Body of pancreas (tissue), 4 donors: ENCODE measurements at regions not wholly inside any gene's neighbourhood (a gene's known extent, or its start where the extent isn't known, plus 50 kb on each side); places are given as distances from the start of the nearest gene placed in this dataset.

Experiments
- POLR2A ChIP-seq, 3 donors: fragments of 450-650 bp; IDR thresholded peaks; one replicate each; pipeline ENCODE4 v1.6.1; 2016; ENCODE audit warnings: antibody characterized with exemption in 3 of 3, mild to moderate bottlenecking in 2 of 3
- TF ChIP-seq, protein P1 (sequence below), 7 experiments: fragments of 450-650 bp in 4 of 7; fragments of 200-600 bp in 3 of 7; sonication (generic) in 3 of 7; IDR thresholded peaks; one replicate each; pipeline ENCODE4 v1.5.1; 2016 to 2019; ENCODE audit warnings: antibody characterized with exemption in 7 of 7

DNA sequence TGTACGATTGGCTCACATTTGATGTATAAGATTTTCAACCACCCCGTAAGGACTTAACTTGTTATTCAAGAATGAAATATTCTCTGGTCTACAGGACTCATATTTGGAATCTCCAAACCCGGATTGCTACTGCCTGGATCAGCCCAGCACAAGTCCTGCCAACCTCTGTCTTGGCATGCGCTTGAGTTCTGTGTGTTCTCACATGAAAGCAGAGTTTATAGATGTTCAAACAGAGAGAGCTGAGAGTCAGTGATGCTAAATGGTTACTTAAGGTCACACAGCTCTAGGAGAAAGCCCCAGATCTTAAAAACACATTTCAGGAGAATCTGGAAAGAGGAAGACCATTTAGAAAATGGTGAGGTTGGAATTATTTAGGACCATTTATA is 268.0 kb upstream of the TBL1XR1 start:
- TF ChIP-seq, protein P1, sequence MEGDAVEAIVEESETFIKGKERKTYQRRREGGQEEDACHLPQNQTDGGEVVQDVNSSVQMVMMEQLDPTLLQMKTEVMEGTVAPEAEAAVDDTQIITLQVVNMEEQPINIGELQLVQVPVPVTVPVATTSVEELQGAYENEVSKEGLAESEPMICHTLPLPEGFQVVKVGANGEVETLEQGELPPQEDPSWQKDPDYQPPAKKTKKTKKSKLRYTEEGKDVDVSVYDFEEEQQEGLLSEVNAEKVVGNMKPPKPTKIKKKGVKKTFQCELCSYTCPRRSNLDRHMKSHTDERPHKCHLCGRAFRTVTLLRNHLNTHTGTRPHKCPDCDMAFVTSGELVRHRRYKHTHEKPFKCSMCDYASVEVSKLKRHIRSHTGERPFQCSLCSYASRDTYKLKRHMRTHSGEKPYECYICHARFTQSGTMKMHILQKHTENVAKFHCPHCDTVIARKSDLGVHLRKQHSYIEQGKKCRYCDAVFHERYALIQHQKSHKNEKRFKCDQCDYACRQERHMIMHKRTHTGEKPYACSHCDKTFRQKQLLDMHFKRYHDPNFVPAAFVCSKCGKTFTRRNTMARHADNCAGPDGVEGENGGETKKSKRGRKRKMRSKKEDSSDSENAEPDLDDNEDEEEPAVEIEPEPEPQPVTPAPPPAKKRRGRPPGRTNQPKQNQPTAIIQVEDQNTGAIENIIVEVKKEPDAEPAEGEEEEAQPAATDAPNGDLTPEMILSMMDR (IDR thresholded peaks at IDR 0.05) = no peak
- no peak for TF ChIP-seq POLR2A (IDR thresholded peaks at IDR 0.05)
